ENCODE measurements at regions not wholly inside any gene's neighbourhood (a gene's known extent, or its start where the extent isn't known, plus 50 kb on each side); places are given as distances from the start of the nearest gene placed in this dataset.

DNA sequence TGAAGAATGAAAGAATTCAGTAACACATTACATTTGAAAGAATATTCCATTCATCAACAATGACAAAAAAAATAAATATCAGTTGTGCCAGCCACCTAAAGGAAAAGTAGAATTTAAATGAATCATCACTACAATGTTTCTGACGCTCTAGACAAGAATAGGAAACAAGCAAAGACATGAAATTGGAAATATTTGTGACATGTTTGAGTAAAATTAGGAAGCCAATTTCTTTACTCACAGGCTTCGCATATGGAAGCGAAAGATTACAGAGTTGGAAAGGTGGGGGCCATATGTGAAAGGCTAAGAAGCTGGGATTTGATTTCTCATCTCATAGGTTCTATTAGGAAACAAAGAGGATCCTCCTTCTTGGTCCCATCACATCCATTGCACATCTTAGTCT, 279.0 kb downstream of the IPO8 start:
- H3K9me3 ChIP-seq: no peaks in the 10 kb centered on the region
- no peak overlapping the region for H3K27ac ChIP-seq
- no peak for ATAC-seq
- H3K27me3 ChIP-seq: no peaks in the 10 kb centered on the region
- no peaks in the 10 kb centered on the region for H3K36me3 ChIP-seq
- TF ChIP-seq, protein P1, sequence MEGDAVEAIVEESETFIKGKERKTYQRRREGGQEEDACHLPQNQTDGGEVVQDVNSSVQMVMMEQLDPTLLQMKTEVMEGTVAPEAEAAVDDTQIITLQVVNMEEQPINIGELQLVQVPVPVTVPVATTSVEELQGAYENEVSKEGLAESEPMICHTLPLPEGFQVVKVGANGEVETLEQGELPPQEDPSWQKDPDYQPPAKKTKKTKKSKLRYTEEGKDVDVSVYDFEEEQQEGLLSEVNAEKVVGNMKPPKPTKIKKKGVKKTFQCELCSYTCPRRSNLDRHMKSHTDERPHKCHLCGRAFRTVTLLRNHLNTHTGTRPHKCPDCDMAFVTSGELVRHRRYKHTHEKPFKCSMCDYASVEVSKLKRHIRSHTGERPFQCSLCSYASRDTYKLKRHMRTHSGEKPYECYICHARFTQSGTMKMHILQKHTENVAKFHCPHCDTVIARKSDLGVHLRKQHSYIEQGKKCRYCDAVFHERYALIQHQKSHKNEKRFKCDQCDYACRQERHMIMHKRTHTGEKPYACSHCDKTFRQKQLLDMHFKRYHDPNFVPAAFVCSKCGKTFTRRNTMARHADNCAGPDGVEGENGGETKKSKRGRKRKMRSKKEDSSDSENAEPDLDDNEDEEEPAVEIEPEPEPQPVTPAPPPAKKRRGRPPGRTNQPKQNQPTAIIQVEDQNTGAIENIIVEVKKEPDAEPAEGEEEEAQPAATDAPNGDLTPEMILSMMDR (IDR thresholded peaks at IDR 0.05): no peak
- intact Hi-C loops (cut with DNase I): no loop called here
- no peak for DNase-seq
- no peak overlapping the region for H3K4me3 ChIP-seq
- no peaks in the 10 kb centered on the region for H3K4me1 ChIP-seq

DNA sequence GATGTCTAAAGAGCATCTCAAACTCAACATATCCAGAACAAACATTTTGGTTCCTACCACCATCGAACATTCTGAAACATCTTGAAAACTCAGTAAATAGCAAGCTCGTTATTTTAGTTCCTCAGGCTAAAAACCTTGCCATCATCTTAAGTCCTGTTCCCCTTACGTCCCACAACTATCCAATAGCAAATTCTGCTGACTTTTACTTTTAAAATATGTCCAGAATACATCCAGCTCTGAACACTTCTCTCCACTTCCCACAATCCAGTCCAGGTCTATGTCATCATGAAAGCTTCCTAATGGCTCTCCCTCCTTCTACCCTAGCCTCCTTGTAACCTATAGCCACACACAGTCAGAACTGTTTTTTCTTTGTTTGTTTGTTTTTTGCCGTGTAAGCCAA, 279.9 kb downstream of the IPO8 start:
- no peaks in the 10 kb centered on the region for H3K4me1 ChIP-seq
- no peaks in the 10 kb centered on the region for H3K27me3 ChIP-seq
- ATAC-seq (no peak), DNase-seq (no peak)
- intact Hi-C loops (cut with DNase I): no loop called here
- H3K36me3 ChIP-seq: no peaks in the 10 kb centered on the region
- H3K4me3 ChIP-seq: no peak overlapping the region
- H3K9me3 ChIP-seq: no peaks in the 10 kb centered on the region
- H3K27ac ChIP-seq: no peak overlapping the region
- TF ChIP-seq, protein P1 (IDR thresholded peaks at IDR 0.05): no peak

DNA sequence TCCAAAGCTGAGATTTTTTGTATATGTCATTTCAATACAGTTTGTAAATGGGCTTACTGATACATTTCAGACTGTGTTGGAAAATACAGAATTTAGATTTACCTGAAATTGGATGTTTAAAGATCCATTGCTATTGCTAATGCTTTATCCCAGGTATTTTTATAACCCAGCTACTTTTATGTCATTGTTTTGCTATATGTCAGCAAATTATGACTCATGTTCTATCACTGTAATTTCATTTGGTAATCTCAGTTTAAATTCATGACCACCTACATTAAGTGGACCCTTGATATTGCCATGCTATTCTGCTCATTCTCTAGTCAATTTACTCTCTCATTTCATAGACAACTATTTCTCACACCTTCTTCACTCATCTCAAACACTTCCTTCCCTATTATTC, 281.2 kb downstream of the IPO8 start:
- intact Hi-C loops (cut with DNase I): no loop called here
- no peaks in the 10 kb centered on the region for H3K9me3 ChIP-seq
- no peak for DNase-seq

DNA sequence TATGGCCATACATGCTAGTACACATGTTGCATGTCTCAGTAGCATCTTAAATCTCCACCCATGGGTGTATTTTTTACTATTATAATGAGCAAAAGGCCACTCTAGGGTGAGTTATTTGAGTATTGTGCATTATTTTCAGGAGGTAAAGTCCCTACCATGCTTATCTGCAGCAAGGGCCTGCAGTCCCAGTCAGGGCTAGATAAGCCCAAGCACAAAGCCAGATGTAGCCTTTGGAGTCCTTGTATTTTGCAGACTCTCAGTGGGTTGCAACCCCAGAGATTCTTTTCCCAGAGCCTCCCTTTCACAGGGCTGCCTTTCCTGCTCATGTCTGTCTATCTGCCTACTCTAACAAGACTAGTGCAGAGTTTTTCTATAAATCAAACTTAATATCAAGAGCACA, 295.3 kb downstream of the IPO8 start:
- Histone ChIP-seq H3K4me1 (no peaks in the 10 kb centered on the region), H3K27me3 (no peaks in the 10 kb centered on the region), H3K4me3 (no peak overlapping the region), H3K9me3 (no peaks in the 10 kb centered on the region), H3K36me3 (no peaks in the 10 kb centered on the region), H3K27ac (no peak overlapping the region)
- DNase-seq (no peak), ATAC-seq (no peak)
- TF ChIP-seq, protein P1 (IDR thresholded peaks at IDR 0.05): no peak
- intact Hi-C loops (cut with DNase I): no loop called here

More for the DNA sequence above, 281.2 kb downstream of the IPO8 start:
- TF ChIP-seq, protein P1 (IDR thresholded peaks at IDR 0.05): no peak
- no peaks in the 10 kb centered on the region for H3K4me1 ChIP-seq
- no peaks in the 10 kb centered on the region for H3K36me3 ChIP-seq
- H3K27me3 ChIP-seq: no peaks in the 10 kb centered on the region
- H3K4me3 ChIP-seq: no peak overlapping the region
- no peak for ATAC-seq
- no peak overlapping the region for H3K27ac ChIP-seq

DNA sequence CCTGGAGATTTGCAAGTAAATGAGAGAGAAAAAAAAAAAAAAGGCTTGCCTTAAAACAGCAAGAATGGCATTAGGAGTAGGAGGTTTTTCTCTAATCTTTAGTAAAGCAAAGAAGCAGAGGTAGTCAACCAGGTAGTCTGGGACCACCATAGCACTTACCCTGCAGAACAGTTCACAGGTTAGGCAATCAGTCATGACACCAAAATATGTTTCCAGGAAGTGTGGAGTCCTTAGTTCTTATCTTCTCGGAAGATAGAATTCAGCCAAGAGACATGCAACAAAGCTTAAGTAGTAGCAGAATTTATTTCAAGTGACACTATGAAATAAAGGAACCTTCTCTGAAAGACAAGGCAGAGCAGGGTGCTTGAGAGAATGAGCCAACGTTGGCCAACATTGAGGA, 295.8 kb downstream of the IPO8 start:
- Histone ChIP-seq H3K4me1 (no peaks in the 10 kb centered on the region), H3K27me3 (no peaks in the 10 kb centered on the region), H3K27ac (no peak overlapping the region), H3K9me3 (no peaks in the 10 kb centered on the region), H3K4me3 (no peak overlapping the region), H3K36me3 (no peaks in the 10 kb centered on the region)
- TF ChIP-seq, protein P1 (IDR thresholded peaks at IDR 0.05): no peak
- intact Hi-C loops (cut with DNase I): no loop called here
- ATAC-seq: no peak
- no peak for DNase-seq

DNA sequence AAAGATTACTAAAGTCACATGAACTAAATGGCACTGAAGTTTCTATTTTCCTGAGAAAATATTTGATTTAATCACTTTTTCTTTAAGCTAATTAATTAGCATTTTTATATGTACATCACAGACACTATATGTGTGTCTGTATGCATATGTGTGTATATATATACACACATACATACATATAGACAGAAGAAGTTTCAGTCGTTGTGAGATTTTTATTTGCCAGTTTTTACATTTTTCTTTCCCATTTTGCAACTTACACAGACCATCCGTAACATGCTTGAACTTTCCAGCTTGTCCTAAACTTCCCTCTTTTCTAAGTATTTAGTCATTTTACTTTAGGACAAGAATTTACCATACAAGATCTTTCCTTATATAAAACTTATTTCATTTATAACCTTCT, 299.1 kb downstream of the IPO8 start:
- H3K9me3 ChIP-seq: no peaks in the 10 kb centered on the region
- ATAC-seq: no peak
- TF ChIP-seq, protein P1 (IDR thresholded peaks at IDR 0.05): no peak
- intact Hi-C loops (cut with DNase I): no loop called here
- H3K27ac ChIP-seq: no peak overlapping the region
- no peak overlapping the region for H3K4me3 ChIP-seq
- H3K36me3 ChIP-seq: no peaks in the 10 kb centered on the region
- DNase-seq: no peak
- H3K4me1 ChIP-seq: no peaks in the 10 kb centered on the region
- H3K27me3 ChIP-seq: no peaks in the 10 kb centered on the region
